Breast epithelium (tissue), 4 donors: ENCODE measurements at regions not wholly inside any gene's neighbourhood (a gene's known extent, or its start where the extent isn't known, plus 50 kb on each side); places are given as distances from the start of the nearest gene placed in this dataset.
"Not testable (repeated sequence)": the region's sequence is repeated elsewhere in the genome, so short reads cannot be mapped to it uniquely, and the experiment has no call there.

ENCODE experiments used
- DNase-seq, 2 donors: peaks; one replicate each; pipeline ENCODE4 v3.0.0-alpha.2; 2019; ENCODE audit warnings: low spot score in 2 of 2
- H3K27ac ChIP-seq, 2 donors: fragments of 200-600 bp; sonication (generic) in 1 of 2; one replicate each; pipeline ENCODE4 v1.5.1; 2016 to 2019; ENCODE audit warnings: mild to moderate bottlenecking in 1 of 2
- H3K27me3 ChIP-seq, 2 donors: fragments of 200-600 bp; sonication (generic) in 1 of 2; one replicate each; pipeline versions ENCODE4 v1.5.1 to v1.6.0; 2017 to 2019; ENCODE audit warnings: control low read depth in 1 of 2, mild to moderate bottlenecking in 1 of 2
- H3K36me3 ChIP-seq: fragments of 200-600 bp; one replicate; pipeline ENCODE4 v1.5.1; 2019
- H3K4me1 ChIP-seq, 2 donors: fragments of 200-600 bp; sonication (generic); one replicate each; pipeline ENCODE4 v1.5.1; 2016 to 2019; ENCODE audit warnings: control low read depth in 1 of 2
- H3K4me3 ChIP-seq, 3 donors: fragments of 200-600 bp; sonication (generic); 1 replicate in 2 of 3; 2 replicates in 1 of 3; pipeline ENCODE4 v1.5.1; 2016 to 2019; ENCODE audit warnings: mild to moderate bottlenecking in 3 of 3, moderate library complexity in 2 of 3
- H3K9me3 ChIP-seq, 2 donors: fragments of 200-600 bp; sonication (generic) in 1 of 2; one replicate each; pipeline ENCODE4 v1.5.1; 2016 to 2019; ENCODE audit warnings: control low read depth in 1 of 2
- POLR2A ChIP-seq: fragments of 450-650 bp; IDR thresholded peaks from one replicate; pipeline ENCODE4 v1.6.1; 2016; ENCODE audit warnings: antibody characterized with exemption, mild to moderate bottlenecking, moderate library complexity
- POLR2AphosphoS5 ChIP-seq, 3 donors: sonication (generic); formaldehyde crosslinking; IDR thresholded peaks; one replicate each; pipeline ENCODE4 v1.6.1; 2017; ENCODE audit warnings: antibody characterized with exemption in 3 of 3
- intact Hi-C: fragments of 100-400 bp; cut with DNase I; formaldehyde crosslinking; loops from one replicate; pipeline ENCODE4 v1.15.1; 2023; ENCODE audit warnings: low total_unique reads
- TF ChIP-seq, protein P1 (sequence below), 3 donors: fragments of 450-650 bp; IDR thresholded peaks; one replicate each; pipeline ENCODE4 v1.5.1; 2016 to 2017; ENCODE audit warnings: antibody characterized with exemption in 3 of 3, mild to moderate bottlenecking in 3 of 3, moderate library complexity in 3 of 3

DNA sequence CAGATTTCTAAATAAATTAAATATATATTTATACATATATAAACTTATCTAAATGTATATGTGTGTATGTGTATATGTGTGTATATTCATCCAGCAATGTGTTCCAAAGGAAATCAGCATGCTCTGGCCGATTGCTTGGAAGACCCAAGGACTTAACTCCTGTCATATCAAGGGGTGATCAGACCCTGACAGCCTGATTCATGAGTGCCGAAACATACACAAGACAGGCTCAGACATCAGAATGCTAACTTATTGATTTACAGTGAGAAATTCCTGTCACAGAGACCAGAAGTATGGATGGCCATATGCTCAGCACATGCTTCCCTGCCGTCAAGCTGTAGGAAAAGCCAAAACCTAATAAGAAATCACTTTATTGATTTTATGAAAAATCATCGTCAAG, 545.1 kb upstream of the NR5A2 start:
- H3K36me3 ChIP-seq, result no peaks in the 10 kb centered on the region
- intact Hi-C loops, result no loop called here
- no peak overlapping the region for H3K27ac ChIP-seq
- no peak for DNase-seq
- no peaks in the 10 kb centered on the region for H3K9me3 ChIP-seq
- TF ChIP-seq POLR2AphosphoS5 (IDR thresholded peaks at IDR 0.05), result no peak
- no peak overlapping the region for H3K4me3 ChIP-seq
- H3K4me1 ChIP-seq, result no peaks in the 10 kb centered on the region
- no peaks in the 10 kb centered on the region for H3K27me3 ChIP-seq

DNA sequence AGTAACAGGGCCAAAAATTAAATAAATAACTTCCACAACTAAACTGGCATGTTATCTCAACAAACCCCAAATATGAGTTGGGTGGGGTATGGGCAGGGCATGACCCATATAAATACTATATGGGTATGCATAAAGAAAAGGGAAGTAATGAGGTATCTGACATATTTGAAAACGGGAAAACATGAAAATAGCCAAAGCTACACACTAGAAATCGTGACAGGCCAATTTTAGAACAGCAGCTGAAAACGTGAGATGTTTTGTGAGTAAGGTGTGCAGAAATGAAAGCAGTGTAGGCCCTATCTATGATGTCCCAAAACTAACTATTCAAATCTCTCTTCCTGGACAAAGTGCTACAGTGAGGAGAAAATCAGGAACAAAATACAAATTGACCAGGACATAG, 537.9 kb upstream of the NR5A2 start:
- H3K4me1 ChIP-seq, result no peaks in the 10 kb centered on the region
- H3K36me3 ChIP-seq, result no peaks in the 10 kb centered on the region
- intact Hi-C loops, result no loop called here
- DNase-seq, result no peak
- no peak for TF ChIP-seq POLR2A
- TF ChIP-seq, protein P1, sequence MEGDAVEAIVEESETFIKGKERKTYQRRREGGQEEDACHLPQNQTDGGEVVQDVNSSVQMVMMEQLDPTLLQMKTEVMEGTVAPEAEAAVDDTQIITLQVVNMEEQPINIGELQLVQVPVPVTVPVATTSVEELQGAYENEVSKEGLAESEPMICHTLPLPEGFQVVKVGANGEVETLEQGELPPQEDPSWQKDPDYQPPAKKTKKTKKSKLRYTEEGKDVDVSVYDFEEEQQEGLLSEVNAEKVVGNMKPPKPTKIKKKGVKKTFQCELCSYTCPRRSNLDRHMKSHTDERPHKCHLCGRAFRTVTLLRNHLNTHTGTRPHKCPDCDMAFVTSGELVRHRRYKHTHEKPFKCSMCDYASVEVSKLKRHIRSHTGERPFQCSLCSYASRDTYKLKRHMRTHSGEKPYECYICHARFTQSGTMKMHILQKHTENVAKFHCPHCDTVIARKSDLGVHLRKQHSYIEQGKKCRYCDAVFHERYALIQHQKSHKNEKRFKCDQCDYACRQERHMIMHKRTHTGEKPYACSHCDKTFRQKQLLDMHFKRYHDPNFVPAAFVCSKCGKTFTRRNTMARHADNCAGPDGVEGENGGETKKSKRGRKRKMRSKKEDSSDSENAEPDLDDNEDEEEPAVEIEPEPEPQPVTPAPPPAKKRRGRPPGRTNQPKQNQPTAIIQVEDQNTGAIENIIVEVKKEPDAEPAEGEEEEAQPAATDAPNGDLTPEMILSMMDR (IDR thresholded peaks at IDR 0.05), result no peak
- H3K4me3 ChIP-seq, result no peak overlapping the region
- peaks cover 0 to 6% of the 10 kb centered on the region in 2 donors for H3K9me3 ChIP-seq
- no peaks in the 10 kb centered on the region for H3K27me3 ChIP-seq
- H3K27ac ChIP-seq, result no peak overlapping the region

DNA sequence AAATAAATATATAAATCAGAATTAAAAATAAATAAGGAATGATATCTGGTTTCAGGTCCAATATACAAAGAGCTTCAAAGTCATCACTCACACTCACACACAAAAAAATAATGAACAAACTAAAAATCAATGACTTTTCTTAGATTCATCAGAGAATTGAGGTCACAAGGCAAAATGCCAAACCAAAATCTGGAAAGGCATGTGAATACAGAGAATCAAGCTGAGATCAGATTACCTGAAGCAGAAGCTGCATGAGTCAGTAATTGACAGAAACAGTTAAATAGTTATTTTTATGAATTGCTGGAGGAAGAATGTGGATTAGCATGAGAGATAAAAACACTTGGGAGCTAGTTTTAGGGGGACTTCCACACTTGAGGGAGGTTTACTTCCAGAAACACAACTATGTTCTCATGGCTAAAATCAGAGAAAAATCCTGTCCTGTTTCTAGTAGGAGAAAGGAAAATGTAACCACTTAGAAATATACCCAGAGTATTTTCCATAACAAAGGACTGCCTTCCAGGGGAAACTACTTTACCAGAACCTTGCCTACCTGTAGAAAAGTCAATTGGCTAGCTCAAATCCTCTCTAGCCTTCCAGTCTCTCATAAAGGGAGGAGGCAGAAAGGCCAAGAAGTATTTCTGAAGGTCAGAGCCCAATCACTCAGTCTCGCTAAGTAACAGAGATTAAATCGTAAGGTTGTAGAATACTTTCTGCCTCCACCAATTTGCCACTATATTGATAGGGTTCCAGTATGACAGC, 536.6 kb upstream of the NR5A2 start:
- peaks cover 4 to 13% of the 10 kb centered on the region in 2 donors for H3K9me3 ChIP-seq
- H3K27ac ChIP-seq, result no peak overlapping the region

DNA sequence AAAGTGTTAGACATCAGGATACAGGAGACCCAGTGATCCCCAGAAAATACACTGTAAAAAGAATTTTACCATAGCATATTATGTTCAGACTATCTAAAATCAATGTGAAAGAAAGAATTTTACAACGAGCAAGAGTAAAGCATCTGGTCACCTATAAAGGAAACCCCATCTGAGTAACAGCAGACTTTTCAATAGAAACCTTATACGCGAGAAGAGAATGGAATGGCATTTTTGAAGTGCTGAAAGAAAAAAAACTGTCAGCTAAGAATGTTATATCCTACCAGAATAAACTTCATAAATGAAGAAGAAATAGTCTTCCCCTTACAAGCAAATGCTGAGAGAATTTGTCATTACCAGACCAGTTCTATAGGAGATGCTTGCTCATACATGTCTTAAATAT, 532.1 kb upstream of the NR5A2 start:
- H3K27me3 ChIP-seq, result no peaks in the 10 kb centered on the region
- H3K4me1 ChIP-seq, result no peaks in the 10 kb centered on the region
- TF ChIP-seq POLR2A (no peak), POLR2AphosphoS5 (IDR thresholded peaks at IDR 0.05) (no peak)
- TF ChIP-seq, protein P1 (IDR thresholded peaks at IDR 0.05), result no peak
- no peak overlapping the region for H3K4me3 ChIP-seq
- peaks cover 4 to 13% of the 10 kb centered on the region in 2 donors for H3K9me3 ChIP-seq
- intact Hi-C loops, result no loop called here
- no peak for DNase-seq
- H3K36me3 ChIP-seq, result no peaks in the 10 kb centered on the region
- H3K27ac ChIP-seq, result no peak overlapping the region

More for the DNA sequence above, 536.6 kb upstream of the NR5A2 start:
- intact Hi-C loops, result no loop called here
- Histone ChIP-seq H3K27me3 (no peaks in the 10 kb centered on the region), H3K4me1 (no peaks in the 10 kb centered on the region), H3K4me3 (no peak overlapping the region), H3K36me3 (no peaks in the 10 kb centered on the region)
- no peak for DNase-seq
- TF ChIP-seq, protein P1 (IDR thresholded peaks at IDR 0.05), result no peak
- TF ChIP-seq POLR2AphosphoS5 (IDR thresholded peaks at IDR 0.05) (no peak), POLR2A (no peak)

DNA sequence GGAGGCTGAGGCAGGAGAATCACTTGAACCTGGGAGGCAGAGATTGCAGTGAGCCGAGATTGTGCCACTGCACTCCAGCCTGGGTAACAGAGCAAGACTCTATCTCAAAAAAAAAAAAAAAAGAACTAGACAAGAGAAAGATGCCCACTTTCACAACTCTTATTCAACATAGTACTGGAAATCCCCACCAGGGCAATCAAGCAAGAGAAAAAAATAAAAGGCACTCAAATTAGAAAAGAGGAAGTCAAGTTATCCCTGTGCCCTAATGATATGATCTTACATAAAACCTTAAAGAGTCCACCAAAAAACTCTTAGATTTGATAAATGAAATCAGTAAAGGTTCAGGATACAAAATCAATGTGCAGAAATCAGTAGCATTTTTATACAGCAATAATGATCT, 528.7 kb upstream of the NR5A2 start:
- H3K36me3 ChIP-seq, intact Hi-C loops, DNase-seq, H3K4me3 ChIP-seq, H3K27me3 ChIP-seq, H3K27ac ChIP-seq, H3K4me1 ChIP-seq: not testable (repeated sequence)
- H3K9me3 ChIP-seq, result peaks cover 4 to 13% of the 10 kb centered on the region in 2 donors

DNA sequence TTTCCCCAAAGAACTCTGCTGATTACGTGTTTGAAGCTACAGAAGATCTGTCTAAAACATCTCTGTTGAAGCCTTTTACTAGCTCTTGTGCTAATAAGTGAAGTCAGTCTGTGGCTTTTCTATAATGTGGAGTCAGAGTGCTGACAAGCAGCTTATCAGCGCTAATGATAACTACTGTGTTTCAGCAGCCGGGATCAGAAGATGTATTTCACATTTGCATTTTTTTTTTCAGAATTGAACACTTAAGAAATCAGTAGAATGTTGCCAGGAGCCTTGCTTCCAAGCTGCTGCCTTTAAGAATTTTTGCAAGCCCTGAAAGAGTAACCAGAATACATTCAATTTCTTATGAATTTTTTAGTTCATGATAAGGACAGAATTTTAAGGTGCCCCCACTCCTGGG, 519.4 kb upstream of the NR5A2 start:
- intact Hi-C loops, result no loop called here

More for the DNA sequence above, 519.4 kb upstream of the NR5A2 start:
- Histone ChIP-seq H3K4me1 (no peaks in the 10 kb centered on the region), H3K9me3 (no peaks in the 10 kb centered on the region), H3K36me3 (no peaks in the 10 kb centered on the region), H3K27ac (no peak overlapping the region), H3K4me3 (no peak overlapping the region), H3K27me3 (no peaks in the 10 kb centered on the region)
- no peak for DNase-seq
- TF ChIP-seq POLR2AphosphoS5 (IDR thresholded peaks at IDR 0.05) (no peak), POLR2A (no peak)
- TF ChIP-seq, protein P1 (IDR thresholded peaks at IDR 0.05), result no peak
